Vagina (tissue), 2 donors: ENCODE measurements at regions not wholly inside any gene's neighbourhood (a gene's known extent, or its start where the extent isn't known, plus 50 kb on each side); places are given as distances from the start of the nearest gene placed in this dataset.

ENCODE experiments used
- POLR2A ChIP-seq, 2 donors: fragments of 450-650 bp; IDR thresholded peaks; one replicate each; pipeline ENCODE4 v1.6.1; 2017; ENCODE audit warnings: antibody characterized with exemption in 2 of 2, mild to moderate bottlenecking in 2 of 2, moderate library complexity in 2 of 2
- TF ChIP-seq, protein P1 (sequence below), 3 experiments: fragments of 450-650 bp in 2 of 3; fragments of 200-600 bp in 1 of 3; sonication (generic) in 1 of 3; IDR thresholded peaks; one replicate each; pipeline ENCODE4 v1.5.1; 2017 to 2019; ENCODE audit warnings: antibody characterized with exemption in 3 of 3, mild to moderate bottlenecking in 2 of 3, moderate library complexity in 2 of 3

DNA sequence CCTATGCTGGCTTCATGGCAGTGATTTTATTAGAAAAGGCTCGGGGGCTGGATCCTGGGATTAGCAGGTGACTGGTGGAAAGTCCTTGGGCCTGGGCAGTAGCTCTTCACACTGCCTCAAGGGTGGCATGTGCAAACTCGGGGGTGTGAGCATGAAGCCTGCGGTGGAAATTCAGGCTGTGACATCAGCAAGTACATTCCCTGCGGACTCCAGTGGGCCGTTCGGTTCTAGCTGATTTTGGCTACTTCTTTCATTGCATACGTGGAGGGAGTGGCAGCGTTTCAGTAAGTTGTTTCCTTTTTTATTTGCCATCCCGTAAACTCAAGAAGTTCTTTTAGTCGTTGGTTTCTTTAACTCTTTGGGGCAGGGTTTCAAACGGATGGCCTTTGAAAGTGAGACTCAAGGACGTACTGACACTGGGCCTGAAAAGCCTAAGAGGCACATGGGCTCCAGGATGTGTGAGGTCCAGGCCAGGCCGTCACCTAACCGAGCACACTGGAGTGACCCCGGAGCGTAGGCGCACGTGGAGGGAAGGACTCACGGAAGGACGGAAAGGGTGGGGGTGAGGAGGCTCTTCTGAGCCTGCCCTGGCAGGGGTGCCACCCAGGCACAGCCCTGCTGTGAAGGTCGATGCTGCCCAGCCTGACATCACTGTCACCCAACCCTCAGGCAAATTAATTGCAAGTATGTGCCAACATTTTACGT is 104.0 kb upstream of the FRMD1 start:
- TF ChIP-seq, protein P1, sequence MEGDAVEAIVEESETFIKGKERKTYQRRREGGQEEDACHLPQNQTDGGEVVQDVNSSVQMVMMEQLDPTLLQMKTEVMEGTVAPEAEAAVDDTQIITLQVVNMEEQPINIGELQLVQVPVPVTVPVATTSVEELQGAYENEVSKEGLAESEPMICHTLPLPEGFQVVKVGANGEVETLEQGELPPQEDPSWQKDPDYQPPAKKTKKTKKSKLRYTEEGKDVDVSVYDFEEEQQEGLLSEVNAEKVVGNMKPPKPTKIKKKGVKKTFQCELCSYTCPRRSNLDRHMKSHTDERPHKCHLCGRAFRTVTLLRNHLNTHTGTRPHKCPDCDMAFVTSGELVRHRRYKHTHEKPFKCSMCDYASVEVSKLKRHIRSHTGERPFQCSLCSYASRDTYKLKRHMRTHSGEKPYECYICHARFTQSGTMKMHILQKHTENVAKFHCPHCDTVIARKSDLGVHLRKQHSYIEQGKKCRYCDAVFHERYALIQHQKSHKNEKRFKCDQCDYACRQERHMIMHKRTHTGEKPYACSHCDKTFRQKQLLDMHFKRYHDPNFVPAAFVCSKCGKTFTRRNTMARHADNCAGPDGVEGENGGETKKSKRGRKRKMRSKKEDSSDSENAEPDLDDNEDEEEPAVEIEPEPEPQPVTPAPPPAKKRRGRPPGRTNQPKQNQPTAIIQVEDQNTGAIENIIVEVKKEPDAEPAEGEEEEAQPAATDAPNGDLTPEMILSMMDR (IDR thresholded peaks at IDR 0.05): no peak
- TF ChIP-seq POLR2A (IDR thresholded peaks at IDR 0.05): no peak
